GM21515 (cell line): ENCODE measurements at regions not wholly inside any gene's neighbourhood (a gene's known extent, or its start where the extent isn't known, plus 50 kb on each side); places are given as distances from the start of the nearest gene placed in this dataset.

Experiments
- ATAC-seq: cut with Tn5 transposase; IDR thresholded peaks from one replicate; pipeline ENCODE4 v1.9.1; 2021; ENCODE audit not compliant: unreplicated experiment

DNA sequence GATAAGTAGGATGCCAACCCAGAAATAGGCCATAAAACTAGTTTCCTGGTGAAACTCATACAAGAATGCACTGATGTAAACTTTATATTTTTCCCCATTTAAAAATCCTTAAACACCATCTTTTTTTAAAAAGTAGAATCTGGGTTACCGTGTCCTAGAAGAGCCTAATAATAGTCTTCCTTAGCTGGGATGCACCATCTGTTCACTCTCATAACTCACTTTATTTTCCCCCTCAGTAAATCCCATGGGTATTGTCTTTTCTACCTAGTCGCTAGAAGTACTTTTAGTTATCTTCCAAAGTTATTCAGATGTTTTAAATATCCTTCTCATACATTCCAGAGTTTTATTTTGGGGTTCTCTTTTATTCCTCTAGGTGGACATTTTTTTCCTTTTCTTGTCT lies 250.2 kb downstream of the PLA2G4A start:
- ATAC-seq: no peak

DNA sequence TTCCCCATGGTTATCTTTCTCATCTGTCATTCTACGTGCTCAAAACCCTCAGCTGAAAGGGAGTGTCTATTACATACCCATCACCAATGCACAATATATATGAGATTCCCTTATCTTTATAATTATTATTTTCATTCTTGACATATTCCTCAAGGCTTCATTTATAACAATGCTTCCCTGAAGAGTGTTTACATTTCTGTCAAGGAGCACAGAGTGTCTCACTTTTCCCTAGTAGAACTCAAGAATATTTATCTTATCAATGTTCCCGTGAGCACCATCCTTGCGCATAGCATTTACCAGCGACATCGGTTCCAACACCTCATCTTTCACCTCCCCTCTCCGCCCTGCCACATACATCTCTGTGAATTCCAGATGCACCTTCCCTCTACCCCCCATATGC lies 250.6 kb downstream of the PLA2G4A start:
- ATAC-seq: no peak

DNA sequence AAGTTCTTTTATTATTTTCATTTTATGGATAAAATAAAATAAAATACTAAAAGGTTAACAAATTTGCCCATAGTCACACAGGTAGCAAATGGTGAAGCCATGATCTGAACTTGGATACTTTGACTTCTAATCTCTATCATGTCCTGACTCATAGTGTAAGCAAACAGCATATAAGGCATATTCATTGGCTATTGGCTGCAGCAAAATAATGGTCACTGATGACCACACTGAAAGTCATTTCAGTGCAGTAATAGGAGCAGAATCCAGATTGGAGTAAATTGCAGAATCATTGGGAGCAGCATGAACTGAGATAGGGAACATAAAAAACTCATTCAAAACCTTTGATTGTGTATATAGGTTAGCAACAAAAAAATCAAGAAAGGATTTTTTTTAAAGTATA lies 262.9 kb downstream of the PLA2G4A start:
- ATAC-seq: no peak

DNA sequence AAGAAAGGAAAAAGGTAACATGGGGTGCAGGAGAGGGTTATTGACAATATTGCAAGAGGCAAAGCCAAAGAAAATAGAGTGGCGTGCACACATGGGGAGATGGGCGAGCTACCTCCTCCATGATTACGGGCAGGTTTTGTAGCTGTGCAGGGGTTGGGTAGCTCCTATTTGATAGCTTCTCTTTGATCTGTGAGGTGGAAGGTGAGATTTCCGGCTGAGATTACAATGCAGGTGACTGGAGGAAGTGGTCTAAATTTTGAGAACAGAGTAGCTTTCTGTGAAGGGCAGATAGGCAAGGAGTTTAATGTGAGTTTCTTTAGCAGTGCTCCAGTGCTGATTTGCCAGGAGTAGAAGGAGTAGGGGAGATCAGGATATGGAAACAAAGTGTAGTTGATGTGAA lies 263.4 kb downstream of the PLA2G4A start:
- no peak for ATAC-seq

GRCh38 chr1:187096689-187097088 lies 267.9 kb downstream of the PLA2G4A start:
- ATAC-seq: no peak

- ATAC-seq: no peak
These were observed 281.6 kb downstream of the PLA2G4A start for GRCh38 chr1:187110351-187110750.

DNA sequence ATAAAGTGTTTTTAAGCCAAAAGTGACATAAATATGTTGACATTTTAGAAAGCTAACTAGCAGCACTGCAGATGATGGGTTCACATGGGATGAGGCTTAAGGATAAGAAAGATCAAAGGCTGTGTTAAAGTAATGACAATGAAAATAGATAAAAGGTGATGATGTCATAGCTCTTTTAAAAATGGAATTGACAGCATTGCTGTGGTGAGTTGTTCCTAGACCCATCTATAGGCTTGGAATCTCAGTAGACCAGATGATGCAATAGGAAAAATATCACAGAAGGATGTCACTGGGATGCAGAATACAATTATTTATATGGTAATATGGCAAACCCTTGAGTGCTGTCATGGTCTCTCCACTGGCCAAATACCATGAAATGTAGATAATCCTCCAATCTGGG lies 286.0 kb downstream of the PLA2G4A start:
- ATAC-seq: no peak

DNA sequence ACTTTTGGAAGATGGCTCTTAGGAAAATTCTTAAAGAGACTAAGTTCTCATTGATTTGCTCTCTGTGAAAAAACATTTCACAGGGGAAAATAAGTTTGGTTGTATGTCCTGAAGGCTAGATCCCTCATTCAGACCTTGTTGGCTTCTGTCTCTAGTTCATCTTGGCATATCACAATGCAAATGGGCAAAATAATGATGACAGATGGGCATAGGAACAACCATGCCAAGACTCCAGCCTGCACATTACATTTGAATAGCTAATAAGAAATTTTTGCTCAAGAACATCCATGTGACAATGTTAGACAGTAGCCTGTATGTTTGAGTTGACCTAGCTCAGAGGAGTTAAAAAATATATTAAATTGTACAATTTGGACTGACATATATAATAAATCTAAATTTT lies 292.9 kb downstream of the PLA2G4A start:
- ATAC-seq: no peak

GRCh38 chr1:187122566-187122965 lies 293.8 kb downstream of the PLA2G4A start:
- ATAC-seq: no peak

- no peak for ATAC-seq
These were observed 300.4 kb downstream of the PLA2G4A start for GRCh38 chr1:187129132-187129531.

DNA sequence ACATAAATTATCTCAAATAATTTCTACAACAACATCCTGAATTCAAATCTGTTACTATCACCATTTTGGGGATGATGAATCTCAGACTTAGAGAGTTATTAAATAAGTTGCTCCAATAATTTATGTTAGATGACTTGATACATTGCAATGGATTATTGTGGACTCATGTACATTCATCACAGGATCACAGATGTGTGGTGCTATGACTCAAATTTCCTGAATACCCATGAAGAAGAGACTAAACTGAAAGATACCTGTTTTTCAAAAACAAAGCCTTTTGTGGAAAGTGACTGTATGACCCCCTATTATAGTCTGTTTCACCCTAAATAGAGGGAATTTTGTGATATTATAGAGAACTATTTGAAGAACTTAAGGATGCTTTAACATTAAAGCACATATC lies 315.0 kb downstream of the PLA2G4A start:
- no peak for ATAC-seq

DNA sequence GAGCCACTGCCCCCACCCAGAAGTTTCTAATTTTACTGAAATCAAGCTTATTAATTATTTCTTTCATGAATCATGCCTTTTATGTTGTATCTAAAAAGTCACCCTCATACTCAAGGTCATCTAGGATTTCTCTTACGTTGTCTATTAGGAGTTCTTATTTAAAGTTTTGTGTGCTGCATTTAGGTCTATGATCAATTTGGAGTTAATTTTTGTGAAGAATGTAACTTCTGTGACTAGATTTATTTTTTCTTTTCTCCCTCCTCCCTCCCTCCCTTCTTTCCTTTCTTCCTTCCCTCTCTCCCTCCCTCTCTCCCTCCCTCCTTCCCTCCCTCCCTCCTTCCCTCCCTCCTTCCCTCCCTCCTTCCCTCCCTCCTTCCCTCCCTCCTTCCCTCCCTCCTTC lies 317.6 kb downstream of the PLA2G4A start:
- ATAC-seq: no peak

GRCh38 chr1:187151555-187151954 lies 322.8 kb downstream of the PLA2G4A start:
- no peak for ATAC-seq

GRCh38 chr1:187153047-187153446 lies 324.3 kb downstream of the PLA2G4A start:
- ATAC-seq: no peak

DNA sequence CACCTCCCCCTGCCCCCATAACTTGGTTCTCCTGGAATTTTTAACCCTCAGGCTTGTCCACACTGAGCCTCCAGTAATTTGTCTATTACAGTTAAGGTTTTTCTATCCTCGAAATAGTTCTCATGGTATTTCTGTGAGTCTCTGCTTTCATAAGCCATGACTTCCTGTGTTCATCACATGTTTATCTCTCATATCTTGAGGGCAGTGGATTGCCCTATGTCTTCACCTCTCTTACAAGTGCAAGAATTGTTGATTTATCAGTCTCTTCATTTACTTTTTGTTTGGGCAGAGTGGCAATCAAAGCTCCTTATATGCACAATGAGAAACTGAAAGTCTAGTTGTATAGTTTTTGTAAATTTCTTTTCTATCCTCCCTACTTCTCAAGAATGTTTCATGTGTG lies 328.4 kb downstream of the PLA2G4A start:
- ATAC-seq: no peak

- ATAC-seq: no peak
These were observed 328.8 kb downstream of the PLA2G4A start for GRCh38 chr1:187157552-187157951.

DNA sequence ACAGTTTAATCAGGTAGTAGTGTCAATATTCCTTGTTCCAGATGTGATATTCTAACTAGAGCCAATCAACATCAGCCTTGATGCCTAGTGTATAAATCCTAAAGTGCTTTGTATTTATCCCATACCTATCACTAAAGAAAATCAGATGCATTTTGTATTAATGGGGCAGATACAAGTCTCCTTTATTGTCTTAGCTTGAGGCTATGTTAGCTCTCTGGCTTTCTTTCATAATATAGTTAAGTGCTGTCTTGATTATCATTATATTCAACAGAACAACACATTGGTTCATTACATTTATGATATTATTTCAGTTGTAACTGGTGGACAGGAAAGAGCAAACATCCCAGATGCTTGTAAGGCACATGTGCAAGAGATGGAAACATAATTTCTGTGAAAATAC lies 338.8 kb downstream of the PLA2G4A start:
- ATAC-seq: no peak

- no peak for ATAC-seq
These were observed 339.5 kb downstream of the PLA2G4A start for GRCh38 chr1:187168297-187168696.

DNA sequence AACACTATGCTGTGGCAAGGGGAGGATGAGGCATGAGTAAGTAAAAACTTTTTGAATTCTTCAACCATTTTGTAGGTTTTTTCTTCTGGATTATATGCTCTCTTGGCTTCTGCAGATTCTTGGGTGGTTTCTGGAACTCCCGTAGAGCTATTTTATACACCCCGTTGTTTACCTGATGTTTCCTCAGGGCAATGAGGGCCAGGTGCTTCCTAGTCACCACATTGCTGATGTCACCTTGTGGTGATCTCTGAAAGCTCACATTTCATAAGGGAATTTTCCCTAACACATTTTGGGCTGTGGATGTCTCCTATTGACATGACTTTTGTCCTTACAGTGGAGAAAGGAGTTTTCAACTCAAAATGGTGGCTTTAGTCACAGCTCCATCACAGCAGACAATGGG lies 356.6 kb downstream of the PLA2G4A start:
- ATAC-seq: no peak

DNA sequence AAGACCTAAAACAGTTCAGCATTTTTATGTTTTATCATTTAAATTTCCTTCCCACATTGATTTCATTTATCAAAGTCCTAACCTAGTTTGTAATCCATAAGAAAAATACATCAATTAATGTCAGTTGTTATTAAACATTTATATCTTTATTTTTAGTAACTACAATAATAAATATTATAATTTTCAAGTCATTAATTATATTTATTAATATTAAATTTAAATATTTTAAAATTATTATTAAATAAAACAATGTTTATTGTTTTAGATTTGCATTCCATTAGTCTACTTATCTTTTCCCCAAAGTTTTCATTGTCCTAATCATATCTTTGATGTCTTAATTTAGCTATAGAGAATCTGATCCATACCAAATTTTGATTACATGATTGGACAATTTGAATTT lies 368.9 kb downstream of the PLA2G4A start:
- no peak for ATAC-seq

GRCh38 chr1:187203257-187203656 lies 374.5 kb downstream of the PLA2G4A start:
- ATAC-seq: no peak

DNA sequence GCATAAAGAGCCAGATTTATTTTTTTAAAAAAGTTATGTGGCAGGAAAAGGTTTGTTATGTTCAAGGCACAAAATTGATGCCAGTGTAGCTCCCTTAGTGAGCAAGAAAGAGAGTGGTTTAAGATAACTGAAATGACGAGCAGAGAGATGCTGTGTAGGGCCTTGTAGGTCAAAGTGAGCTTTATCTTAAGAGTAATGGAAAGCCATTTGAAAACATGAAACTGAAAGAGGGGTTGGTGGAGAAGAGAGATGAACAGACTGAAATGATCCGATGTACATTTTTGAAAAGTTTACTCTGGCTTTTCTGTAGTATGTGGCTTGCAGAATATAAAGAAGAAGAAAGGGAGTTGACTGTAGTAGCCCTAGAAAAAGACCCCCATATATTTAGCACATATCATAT lies 383.6 kb downstream of the PLA2G4A start:
- no peak for ATAC-seq

DNA sequence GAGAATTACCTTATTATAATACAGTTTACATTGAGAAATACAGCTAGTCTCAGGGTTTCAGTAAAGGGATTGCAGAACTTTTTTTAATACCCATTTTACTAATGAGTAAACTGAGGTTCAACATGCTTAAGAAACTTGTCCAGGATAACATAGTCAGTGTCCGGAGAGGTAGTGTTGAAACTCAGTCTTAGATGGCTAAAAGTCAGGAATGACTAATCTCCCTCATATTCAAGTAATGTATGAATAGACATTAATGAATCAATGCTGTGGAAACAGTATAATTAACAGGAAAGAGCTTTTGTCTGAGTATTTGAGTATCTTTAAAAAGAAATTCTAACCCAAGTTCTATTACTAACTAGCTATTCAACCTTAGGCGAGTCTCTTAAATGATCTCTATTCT lies 397.6 kb downstream of the PLA2G4A start:
- no peak for ATAC-seq

GRCh38 chr1:187228790-187229189 lies 400.0 kb downstream of the PLA2G4A start:
- no peak for ATAC-seq
